NB4 (cell line): ENCODE measurements at regions not wholly inside any gene's neighbourhood (a gene's known extent, or its start where the extent isn't known, plus 50 kb on each side); places are given as distances from the start of the nearest gene placed in this dataset.
"Not testable (repeated sequence)": the region's sequence is repeated elsewhere in the genome, so short reads cannot be mapped to it uniquely, and the experiment has no call there.

ENCODE experiments used
- DNase-seq: peaks from one replicate; pipeline ENCODE4 v3.0.0; 2010; ENCODE audit warnings: low read depth
- H3K4me3 ChIP-seq: one replicate; pipeline ENCODE4 v1.5.1; 2011; ENCODE audit warnings: mild to moderate bottlenecking, low read depth, low read length, moderate library complexity

DNA sequence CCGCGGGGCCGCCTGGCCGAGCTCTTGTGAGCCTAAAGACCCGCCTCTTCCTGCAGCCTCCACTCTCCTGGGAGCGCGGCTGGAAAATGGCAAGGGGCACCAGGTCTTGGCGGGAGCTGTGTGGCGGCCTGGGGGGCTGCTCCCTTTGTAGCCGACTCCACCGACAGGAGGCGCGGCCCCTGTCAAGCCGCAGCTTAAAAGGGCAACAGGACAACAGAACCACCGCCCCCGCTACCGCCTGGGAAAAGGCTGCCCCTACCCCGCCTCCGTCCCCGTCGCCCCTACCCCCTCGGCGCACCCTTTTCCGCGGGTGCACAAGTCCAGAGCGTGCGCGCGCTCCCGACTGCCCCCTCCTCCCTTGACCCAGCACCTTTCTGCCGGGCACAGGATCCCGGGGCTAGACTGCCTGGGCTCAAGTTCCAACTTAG lies 60.3 kb downstream of the GOLGA8K start:
- peak overlapping the region; percentile 32 for H3K4me3 ChIP-seq
- DNase-seq: peak; percentile 75

DNA sequence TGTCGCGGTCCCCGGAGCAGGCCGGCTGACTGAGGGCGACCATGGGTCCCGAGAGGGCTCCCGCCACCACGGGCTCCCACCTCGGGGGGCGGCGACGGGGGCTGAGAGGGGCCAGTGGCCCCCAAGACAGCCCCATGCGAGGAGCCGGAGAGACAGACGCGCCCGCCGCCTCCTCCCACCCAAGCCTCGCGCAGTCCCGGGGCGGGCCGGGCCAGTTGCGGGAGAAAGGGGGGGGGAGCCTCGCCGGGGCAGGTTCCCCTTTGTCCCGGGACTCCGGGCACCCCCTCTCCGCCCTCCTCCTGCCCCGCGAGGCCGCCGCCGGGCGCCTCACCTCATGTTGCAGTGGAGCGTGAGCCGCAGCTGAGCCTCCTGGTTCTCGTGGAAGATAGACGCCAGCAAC lies 60.8 kb downstream of the GOLGA8K start:
- not testable (repeated sequence) for H3K4me3 ChIP-seq
- peak; percentile 27 for DNase-seq

DNA sequence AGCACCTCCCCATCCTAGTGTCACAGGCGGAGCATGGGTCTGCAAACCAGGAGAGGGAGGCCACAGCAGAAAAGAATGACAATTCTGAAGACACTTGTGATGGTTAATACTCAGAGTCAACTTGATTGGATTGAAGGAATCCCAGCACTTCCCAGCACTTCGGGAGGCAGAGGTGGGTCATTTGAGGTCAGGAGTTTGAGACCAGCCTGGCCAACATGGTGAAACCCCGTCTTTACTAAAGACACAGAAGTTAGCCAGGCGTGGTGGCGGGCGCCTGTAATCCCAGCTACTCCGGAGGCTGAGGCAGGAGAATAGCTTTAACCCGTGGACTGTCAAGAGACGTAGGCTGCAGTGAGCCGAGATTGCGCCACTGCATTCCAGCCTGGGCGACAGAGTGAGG lies 61.6 kb downstream of the GOLGA8K start:
- not testable (repeated sequence) for DNase-seq, H3K4me3 ChIP-seq

DNA sequence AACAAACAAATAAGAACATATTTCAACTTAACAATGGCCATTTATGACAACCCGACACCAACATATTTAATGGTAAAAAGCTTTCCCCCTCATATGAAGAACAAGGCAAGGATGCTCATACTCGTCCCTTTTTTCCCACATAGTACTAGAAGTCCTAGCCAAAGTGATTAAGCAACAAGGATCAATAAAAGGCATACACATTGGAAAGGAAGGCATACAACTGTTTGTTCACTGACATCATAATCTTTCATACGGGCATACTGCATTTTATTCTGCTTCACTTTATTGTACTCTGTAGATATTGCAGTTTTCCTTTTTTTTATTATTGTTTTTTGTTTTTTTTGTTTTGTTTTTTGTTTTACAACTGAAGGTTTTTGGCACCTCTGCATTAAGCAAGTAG lies 66.3 kb downstream of the GOLGA8K start:
- H3K4me3 ChIP-seq, DNase-seq: not testable (repeated sequence)

DNA sequence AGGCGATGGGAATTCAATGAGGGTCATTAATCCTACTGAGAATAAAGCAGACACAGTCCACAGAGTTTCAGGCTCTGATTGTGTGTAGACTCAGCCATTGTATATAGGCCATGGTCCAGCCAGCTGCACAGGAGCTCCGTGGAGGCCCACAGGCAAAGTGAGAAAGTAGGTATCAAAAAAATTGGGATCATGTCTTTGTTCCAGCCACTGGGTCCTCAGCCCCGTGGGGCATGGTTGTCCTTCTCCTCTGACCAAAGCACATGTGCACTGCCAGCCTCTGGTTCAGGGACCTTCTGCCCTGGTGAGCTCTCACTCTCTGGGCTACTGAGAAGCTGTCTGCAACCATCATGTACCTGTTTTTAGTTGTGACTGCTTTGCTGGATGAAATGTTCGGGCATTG lies 79.7 kb downstream of the GOLGA8K start:
- H3K4me3 ChIP-seq, DNase-seq: not testable (repeated sequence)

DNA sequence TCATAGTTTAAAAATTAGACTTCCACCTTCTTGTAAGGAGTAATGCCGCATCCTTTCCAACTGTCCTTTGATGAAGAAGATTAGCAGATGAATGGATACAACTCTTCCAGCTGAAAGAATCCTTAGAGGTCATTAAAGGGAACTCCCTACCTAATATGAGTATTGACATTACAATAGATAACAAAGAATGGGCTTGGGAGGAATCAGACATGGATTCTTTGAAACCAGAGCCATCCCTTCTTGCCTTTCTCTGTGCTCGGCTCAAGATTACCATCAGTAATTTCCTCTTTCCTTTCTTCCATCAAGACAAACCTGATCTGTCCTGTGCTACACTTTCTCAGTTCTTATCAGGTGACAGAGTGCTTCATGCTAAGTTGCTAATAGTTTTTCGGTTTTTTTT lies 83.8 kb downstream of the GOLGA8K start:
- not testable (repeated sequence) for DNase-seq, H3K4me3 ChIP-seq

DNA sequence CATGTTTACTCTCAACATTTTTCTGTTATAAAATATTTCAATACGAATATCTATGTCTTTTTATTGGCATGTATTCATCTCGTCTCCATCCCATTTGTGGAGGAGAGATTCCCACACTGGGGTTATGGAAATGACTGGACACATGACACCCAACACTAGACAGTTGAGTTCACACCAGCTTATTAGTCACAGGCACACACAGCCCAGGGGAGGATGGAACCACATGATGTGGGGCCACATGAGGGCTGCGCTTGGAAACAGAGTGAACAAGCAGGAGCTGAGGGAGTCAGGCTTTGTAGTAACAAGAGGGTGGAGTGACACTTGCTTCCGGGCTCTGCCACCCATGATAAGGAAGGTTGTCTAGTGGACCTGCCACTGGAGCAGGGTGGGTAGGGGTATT lies 86.6 kb downstream of the GOLGA8K start:
- not testable (repeated sequence) for H3K4me3 ChIP-seq, DNase-seq

DNA sequence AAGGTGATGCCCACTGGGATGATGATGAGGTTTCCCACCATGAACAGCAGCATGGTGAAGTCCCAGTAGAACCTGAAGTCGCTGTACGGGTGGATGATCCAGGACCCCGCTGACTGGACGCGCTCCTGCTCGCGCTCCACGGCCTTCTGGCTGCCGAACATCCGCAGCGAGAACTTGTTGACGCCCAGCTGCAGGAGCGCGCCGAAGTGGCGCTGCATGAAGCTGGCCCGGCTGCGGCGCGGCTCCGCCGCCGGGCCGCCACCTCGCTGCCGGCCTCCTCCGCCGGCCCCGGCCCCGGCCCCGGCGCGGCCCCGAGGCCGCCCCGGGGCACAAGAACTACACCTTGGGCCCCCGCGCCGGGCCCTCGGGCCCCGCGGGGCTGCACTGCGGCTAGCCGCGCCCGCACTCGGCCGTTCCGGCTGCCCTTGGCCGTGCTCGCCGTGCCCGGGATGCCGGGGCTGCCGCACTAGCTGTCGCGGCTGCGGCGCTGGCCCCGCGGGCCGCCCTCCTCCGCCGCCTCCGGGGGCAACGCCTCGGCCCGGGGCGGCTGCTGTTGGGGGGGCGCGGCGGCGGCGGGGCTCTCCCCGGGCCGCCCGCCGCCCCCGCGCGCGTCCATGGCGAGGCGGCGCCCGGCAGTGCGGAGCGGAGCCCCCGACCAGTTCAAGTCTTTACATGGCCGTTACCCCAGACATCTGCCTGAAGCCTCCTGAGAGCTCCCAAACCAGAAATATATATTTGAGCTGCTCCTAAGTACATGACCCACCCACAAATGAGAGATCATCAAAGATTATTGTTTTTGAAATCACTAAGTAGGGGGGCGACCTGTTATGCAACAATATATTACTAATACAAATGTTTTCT lies 87.8 kb downstream of the GOLGA8K start:
- H3K4me3 ChIP-seq, DNase-seq: not testable (repeated sequence)

DNA sequence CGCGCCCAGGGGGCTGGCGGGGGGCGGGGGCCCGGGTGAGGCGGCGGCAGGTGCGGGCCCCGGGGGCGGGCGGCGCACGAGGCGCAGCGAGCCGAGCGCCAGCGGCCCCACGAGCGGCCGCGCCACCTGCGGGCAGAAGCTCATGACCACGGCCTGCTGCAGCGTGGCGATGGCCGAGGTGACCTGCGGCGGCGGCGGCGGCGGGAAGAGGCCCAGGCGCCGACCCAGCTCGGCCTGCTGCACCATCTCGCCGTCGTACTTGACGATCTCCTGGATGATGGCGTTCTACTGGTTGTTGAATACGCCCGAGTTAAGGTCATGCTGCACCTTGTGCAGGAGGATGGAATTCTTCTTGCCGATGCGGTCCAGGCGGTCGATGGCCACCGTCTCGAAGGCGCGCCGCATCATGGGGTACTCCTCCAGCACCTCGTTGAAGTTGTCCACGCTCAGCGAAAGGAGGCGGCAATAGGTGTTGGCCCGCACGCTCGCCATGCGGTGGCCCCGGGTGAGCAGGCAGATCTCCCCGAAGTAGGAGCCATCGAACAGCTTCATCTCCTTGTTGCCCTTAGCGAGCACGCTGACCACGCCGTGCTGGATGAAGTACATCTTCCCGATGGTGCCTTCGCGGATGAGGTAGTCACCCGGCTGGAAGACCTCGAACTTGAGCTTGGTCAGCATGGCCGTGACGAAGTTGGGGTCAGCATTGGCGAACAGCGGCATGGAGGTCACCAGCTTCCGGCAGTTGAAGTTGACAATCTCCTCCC lies 89.5 kb downstream of the GOLGA8K start:
- not testable (repeated sequence) for H3K4me3 ChIP-seq, DNase-seq

DNA sequence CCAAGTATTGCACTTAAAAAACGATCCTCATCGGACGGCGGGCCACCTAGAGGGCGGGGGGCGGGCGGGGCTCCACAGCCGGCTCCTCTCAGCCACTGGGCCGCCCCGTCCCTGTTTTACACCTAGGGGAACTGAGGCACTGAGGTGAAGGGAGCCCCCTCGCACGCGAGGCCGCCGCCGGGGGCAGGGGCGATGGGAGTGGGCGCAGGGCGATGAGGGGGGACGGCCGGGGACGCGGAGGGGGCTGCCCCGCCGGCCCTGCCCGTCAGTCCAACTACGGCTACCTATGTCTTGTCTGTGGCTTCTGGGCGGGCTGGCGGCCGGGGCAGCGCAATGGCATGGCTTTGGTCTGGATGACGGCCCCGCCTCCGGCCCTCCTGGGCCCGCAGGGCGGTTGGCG lies 90.4 kb downstream of the GOLGA8K start:
- not testable (repeated sequence) for DNase-seq, H3K4me3 ChIP-seq

DNA sequence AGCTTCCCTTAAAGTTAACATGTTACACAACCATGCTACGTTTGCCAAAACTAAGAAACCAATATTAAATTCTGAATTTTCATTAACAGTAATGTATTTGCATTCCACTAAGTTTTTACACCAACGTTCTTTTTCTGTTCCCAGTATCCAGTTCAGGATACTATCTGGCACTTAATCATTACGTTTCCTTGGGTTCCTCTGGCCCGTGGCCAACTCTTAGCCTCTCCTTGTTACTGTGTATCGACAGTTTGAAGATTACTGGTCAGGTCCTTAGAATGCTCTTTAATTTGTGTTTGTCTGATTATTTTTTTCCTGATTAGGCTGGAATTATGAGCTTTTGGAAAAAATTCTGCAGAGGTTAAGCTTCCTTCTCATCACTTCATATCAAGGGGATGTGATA lies 95.5 kb downstream of the GOLGA8K start:
- not testable (repeated sequence) for H3K4me3 ChIP-seq, DNase-seq

DNA sequence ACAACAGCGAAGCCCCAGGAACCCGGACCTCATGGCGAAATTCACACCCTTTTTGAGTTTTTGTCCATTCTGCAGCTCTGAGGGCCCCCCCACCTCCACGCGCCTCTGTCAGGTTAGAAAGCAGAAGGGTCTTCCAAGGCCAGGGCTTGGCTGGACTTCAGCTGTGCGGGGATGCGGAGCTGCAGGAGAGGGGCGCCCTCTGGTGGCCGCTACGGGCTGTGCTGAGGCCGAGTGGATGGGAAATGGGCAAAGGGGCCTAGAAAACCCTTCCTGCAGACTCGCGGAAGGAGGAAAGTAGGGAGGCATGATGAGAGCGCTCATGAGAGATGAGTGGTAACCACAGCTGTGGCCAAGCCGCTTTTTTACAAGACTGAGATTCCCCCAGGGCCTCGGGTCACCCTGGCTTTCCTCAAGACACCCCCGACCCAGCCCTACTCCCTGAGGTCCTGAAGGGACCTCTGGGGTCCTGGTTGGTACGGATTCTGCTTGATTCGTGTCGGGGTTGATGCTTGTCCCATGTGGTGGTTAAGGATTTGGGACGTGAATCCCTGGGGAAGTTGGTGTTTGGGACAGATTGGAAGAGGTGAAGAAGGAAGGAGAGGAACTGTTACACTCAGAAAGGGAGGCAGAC lies 126.8 kb downstream of the GOLGA8K start:
- DNase-seq, H3K4me3 ChIP-seq: not testable (repeated sequence)

DNA sequence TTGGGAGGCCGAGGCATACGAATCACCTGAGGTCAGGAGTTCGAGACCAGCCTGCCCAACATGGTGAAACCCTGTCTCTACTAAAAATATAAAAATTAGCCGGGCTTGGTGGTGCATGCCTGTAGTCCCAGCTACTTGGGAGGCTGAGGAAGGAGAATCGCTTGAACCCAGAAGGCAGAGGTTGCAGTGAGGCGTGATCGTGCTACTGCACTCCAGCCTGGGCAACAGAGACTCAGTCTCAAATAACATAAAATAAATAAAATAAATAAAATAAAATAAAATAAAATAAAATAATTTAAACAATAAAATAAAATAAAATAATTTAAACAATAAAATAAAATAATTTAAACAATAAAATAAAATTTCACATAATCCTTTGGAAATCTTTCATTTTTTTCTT lies 149.1 kb downstream of the GOLGA8K start:
- H3K4me3 ChIP-seq, DNase-seq: not testable (repeated sequence)

DNA sequence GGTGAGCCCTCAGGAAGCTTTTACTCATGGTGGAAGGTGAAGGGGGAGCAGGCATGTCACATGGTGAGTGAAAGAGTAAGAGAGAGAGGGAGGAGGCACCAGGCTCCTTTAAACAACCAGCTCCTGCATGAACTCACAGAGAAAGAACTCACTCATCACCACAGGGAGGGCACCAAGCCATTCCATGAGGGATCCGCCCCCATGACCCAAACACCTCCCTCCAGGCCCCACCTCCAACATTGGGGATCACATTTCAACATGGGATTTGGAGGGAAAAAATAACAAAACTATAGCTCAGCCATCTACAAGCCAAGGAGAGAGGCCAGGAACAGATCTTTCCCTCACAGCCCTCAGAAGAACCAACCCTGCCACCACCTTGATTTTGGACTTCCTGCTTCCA lies 153.9 kb downstream of the GOLGA8K start:
- DNase-seq, H3K4me3 ChIP-seq: not testable (repeated sequence)

DNA sequence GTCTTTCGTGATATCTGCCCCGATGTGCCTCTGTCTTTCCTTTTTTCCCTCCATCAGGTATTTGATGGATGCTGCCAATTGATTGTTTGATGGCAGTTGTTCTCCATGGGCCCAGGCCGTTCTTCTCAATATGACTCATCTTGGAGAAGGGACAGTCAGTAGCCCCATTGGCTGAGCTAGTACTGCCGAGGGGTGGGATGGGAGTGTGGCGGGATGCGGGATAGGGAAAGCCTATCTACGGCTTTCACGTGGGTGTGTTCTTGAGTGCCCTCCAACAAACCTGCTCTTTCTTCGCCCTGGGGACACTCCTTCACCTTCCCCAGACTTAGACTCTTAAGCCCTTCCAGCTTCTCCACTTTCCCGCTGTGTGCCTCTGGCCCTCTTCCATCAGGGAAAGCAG lies 159.4 kb downstream of the GOLGA8K start:
- H3K4me3 ChIP-seq, DNase-seq: not testable (repeated sequence)

DNA sequence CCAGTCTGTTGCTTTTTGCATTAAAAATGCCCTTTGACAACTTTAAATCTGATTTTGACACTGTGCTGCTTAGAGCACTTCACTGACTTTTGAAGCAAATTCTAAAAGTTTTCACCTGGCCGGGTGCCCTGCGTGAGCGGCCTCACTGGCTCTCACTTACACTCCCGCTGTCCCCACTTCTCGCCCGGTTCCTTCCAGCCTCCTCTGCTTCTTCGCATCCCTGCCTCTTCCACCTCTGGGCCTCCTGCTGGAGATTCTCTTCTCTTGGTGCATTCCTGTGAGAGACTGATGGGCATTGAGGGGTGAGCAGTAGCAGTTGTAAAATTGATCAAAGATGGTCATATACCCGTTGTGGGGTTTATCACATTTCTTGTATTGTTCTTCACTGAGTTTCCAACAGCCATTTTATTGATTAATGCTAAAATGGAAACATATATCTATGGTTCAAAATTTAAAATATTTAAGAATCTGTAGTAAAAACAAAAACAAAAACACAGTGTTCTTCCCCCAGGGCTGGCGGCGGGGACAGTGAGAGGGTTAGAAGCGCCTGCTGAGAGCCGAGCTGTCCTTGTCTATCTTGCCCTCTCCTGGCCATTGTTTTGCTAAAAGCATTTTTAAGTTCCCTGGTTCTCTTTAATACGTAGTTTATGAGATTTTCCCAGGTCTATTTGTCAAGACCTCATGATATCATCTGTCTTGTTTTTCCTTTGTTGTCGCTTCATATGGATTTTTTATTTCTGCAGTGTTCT lies 160.1 kb downstream of the GOLGA8K start:
- not testable (repeated sequence) for DNase-seq, H3K4me3 ChIP-seq

DNA sequence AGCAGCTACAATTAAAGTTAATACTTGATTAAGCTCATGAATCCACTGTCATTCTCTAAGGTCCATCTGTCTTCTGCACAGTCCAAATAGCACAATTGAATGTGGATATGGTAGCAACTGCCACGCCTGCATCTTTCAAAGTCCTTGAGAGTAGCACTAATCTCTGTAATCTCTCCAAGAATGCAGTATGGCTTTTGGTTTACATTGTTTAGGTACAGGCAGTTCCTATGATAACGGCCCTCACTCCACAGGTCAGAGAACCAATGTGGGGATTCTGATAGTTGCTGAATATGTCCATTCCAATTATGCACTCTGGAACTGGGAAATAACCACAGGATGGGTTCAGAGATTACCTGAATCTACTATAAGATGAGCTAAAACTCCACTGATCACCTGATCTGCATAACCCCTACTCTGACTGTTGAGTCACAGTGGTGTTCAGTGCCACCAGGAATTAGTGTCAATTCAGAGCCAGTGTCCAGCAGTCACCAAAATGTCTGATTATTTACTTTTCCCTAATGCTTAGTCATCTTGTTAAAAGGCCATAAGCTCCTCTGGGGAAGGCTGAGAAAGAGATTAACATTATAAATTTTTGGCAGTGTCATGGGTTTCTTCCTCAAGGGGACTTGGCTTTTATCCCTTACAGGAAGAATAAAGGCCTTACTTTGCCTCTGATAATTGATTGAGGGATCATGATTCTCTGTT lies 175.5 kb downstream of the GOLGA8K start:
- not testable (repeated sequence) for DNase-seq

More for the DNA sequence above, 175.5 kb downstream of the GOLGA8K start:
- H3K4me3 ChIP-seq: not testable (repeated sequence)
